ENCODE measurements at regions not wholly inside any gene's neighbourhood (a gene's known extent, or its start where the extent isn't known, plus 50 kb on each side); places are given as distances from the start of the nearest gene placed in this dataset.

GRCh38 chr5:133799571-133800237 lies 168.7 kb downstream of the C5orf15 start:
- WGBS, 2 experiments (ENCODE audit: insufficient coverage in 2 of 2) = 85 to 89% methylated on average over 7 to 8 of the region's 8 CpGs
- H3K4me3 ChIP-seq (ENCODE audit: extremely low read depth, insufficient read depth, low read length, poor library complexity, severe bottlenecking) = no peak overlapping the region
- H3K27ac ChIP-seq (ENCODE audit: low read depth, low read length, severe bottlenecking) = no peak overlapping the region
- peaks cover 23% of the 10 kb centered on the region for H3K4me1 ChIP-seq (ENCODE audit: control insufficient read depth, insufficient read depth, low read length, poor library complexity, severe bottlenecking)
- H3K9me3 ChIP-seq (ENCODE audit: control insufficient read depth, low read length) = no peaks in the 10 kb centered on the region
- no peaks in the 10 kb centered on the region for H3K36me3 ChIP-seq (ENCODE audit: control insufficient read depth, insufficient read depth, low read length)

- H3K36me3 ChIP-seq (ENCODE audit: control insufficient read depth, insufficient read depth, low read length) = no peaks in the 10 kb centered on the region
- H3K4me3 ChIP-seq (ENCODE audit: extremely low read depth, insufficient read depth, low read length, poor library complexity, severe bottlenecking) = no peak overlapping the region
- peak overlapping the region; percentile 62 for H3K27ac ChIP-seq (ENCODE audit: low read depth, low read length, severe bottlenecking)
- H3K4me1 ChIP-seq (ENCODE audit: control insufficient read depth, insufficient read depth, low read length, poor library complexity, severe bottlenecking) = peaks cover 23% of the 10 kb centered on the region
- H3K9me3 ChIP-seq (ENCODE audit: control insufficient read depth, low read length) = no peaks in the 10 kb centered on the region
These were observed 171.3 kb downstream of the C5orf15 start for GRCh38 chr5:133797167-133797566.

GRCh38 chr5:133796186-133796585 lies 172.2 kb downstream of the C5orf15 start:
- Histone ChIP-seq H3K4me3 (ENCODE audit: extremely low read depth, insufficient read depth, low read length, poor library complexity, severe bottlenecking) (no peak overlapping the region), H3K36me3 (ENCODE audit: control insufficient read depth, insufficient read depth, low read length) (no peaks in the 10 kb centered on the region), H3K9me3 (ENCODE audit: control insufficient read depth, low read length) (no peaks in the 10 kb centered on the region), H3K27ac (ENCODE audit: low read depth, low read length, severe bottlenecking) (no peak overlapping the region), H3K4me1 (ENCODE audit: control insufficient read depth, insufficient read depth, low read length, poor library complexity, severe bottlenecking) (peaks cover 23% of the 10 kb centered on the region)
- 92 to 96% methylated on average over 3 to 5 of the region's 5 CpGs for WGBS, 2 experiments (ENCODE audit: insufficient coverage in 2 of 2)

GRCh38 chr5:133794771-133795415 lies 173.5 kb downstream of the C5orf15 start:
- H3K27ac ChIP-seq (ENCODE audit: low read depth, low read length, severe bottlenecking) = no peak overlapping the region
- no peak overlapping the region for H3K4me3 ChIP-seq (ENCODE audit: extremely low read depth, insufficient read depth, low read length, poor library complexity, severe bottlenecking)
- H3K4me1 ChIP-seq (ENCODE audit: control insufficient read depth, insufficient read depth, low read length, poor library complexity, severe bottlenecking) = peaks cover 23% of the 10 kb centered on the region
- no peaks in the 10 kb centered on the region for H3K36me3 ChIP-seq (ENCODE audit: control insufficient read depth, insufficient read depth, low read length)
- WGBS, 2 experiments (ENCODE audit: insufficient coverage in 2 of 2) = 81 to 92% methylated on average over 6 to 8 of the region's 8 CpGs
- H3K9me3 ChIP-seq (ENCODE audit: control insufficient read depth, low read length) = no peaks in the 10 kb centered on the region

- 98% methylated on average over 4 to 5 of the region's 8 CpGs for WGBS, 2 experiments (ENCODE audit: insufficient coverage in 2 of 2)
- H3K4me3 ChIP-seq (ENCODE audit: extremely low read depth, insufficient read depth, low read length, poor library complexity, severe bottlenecking) = no peak overlapping the region
- no peaks in the 10 kb centered on the region for H3K9me3 ChIP-seq (ENCODE audit: control insufficient read depth, low read length)
- H3K36me3 ChIP-seq (ENCODE audit: control insufficient read depth, insufficient read depth, low read length) = no peaks in the 10 kb centered on the region
- peaks cover 23% of the 10 kb centered on the region for H3K4me1 ChIP-seq (ENCODE audit: control insufficient read depth, insufficient read depth, low read length, poor library complexity, severe bottlenecking)
- H3K27ac ChIP-seq (ENCODE audit: low read depth, low read length, severe bottlenecking) = no peak overlapping the region
These were observed 174.5 kb downstream of the C5orf15 start for GRCh38 chr5:133793756-133794465.

- Histone ChIP-seq H3K9me3 (ENCODE audit: control insufficient read depth, low read length) (no peaks in the 10 kb centered on the region), H3K4me3 (ENCODE audit: extremely low read depth, insufficient read depth, low read length, poor library complexity, severe bottlenecking) (no peak overlapping the region), H3K27ac (ENCODE audit: low read depth, low read length, severe bottlenecking) (no peak overlapping the region), H3K36me3 (ENCODE audit: control insufficient read depth, insufficient read depth, low read length) (no peaks in the 10 kb centered on the region), H3K4me1 (ENCODE audit: control insufficient read depth, insufficient read depth, low read length, poor library complexity, severe bottlenecking) (peaks cover 18% of the 10 kb centered on the region)
- 100% methylated on average over 1 of the region's 4 CpGs; no CpG with 5 or more reads in 1 of the 2 experiments for WGBS, 2 experiments (ENCODE audit: insufficient coverage in 2 of 2)
These were observed 175.8 kb downstream of the C5orf15 start for GRCh38 chr5:133792655-133793054.

GRCh38 chr5:133792024-133792423 lies 176.4 kb downstream of the C5orf15 start:
- Histone ChIP-seq H3K4me1 (ENCODE audit: control insufficient read depth, insufficient read depth, low read length, poor library complexity, severe bottlenecking) (peaks cover 11% of the 10 kb centered on the region), H3K4me3 (ENCODE audit: extremely low read depth, insufficient read depth, low read length, poor library complexity, severe bottlenecking) (no peak overlapping the region)

GRCh38 chr5:133790898-133791297 lies 177.5 kb downstream of the C5orf15 start:
- Histone ChIP-seq H3K36me3 (ENCODE audit: control insufficient read depth, insufficient read depth, low read length) (no peaks in the 10 kb centered on the region), H3K27ac (ENCODE audit: low read depth, low read length, severe bottlenecking) (no peak overlapping the region), H3K9me3 (ENCODE audit: control insufficient read depth, low read length) (no peaks in the 10 kb centered on the region), H3K4me1 (ENCODE audit: control insufficient read depth, insufficient read depth, low read length, poor library complexity, severe bottlenecking) (peaks cover 2% of the 10 kb centered on the region), H3K4me3 (ENCODE audit: extremely low read depth, insufficient read depth, low read length, poor library complexity, severe bottlenecking) (no peak overlapping the region)
- WGBS, 2 experiments (ENCODE audit: insufficient coverage in 2 of 2) = 100% methylated on average over 1 of the region's 1 CpG

More at GRCh38 chr5:133792024-133792423, 176.4 kb downstream of the C5orf15 start:
- Histone ChIP-seq H3K36me3 (ENCODE audit: control insufficient read depth, insufficient read depth, low read length) (no peaks in the 10 kb centered on the region), H3K27ac (ENCODE audit: low read depth, low read length, severe bottlenecking) (no peak overlapping the region), H3K9me3 (ENCODE audit: control insufficient read depth, low read length) (no peaks in the 10 kb centered on the region)

- no peak overlapping the region for H3K4me3 ChIP-seq (ENCODE audit: extremely low read depth, insufficient read depth, low read length, poor library complexity, severe bottlenecking)
- no peak overlapping the region for H3K27ac ChIP-seq (ENCODE audit: low read depth, low read length, severe bottlenecking)
- H3K36me3 ChIP-seq (ENCODE audit: control insufficient read depth, insufficient read depth, low read length) = no peaks in the 10 kb centered on the region
- WGBS, 2 experiments (ENCODE audit: insufficient coverage in 2 of 2) = 82 to 86% methylated on average over 3 of the region's 3 CpGs
- no peaks in the 10 kb centered on the region for H3K4me1 ChIP-seq (ENCODE audit: control insufficient read depth, insufficient read depth, low read length, poor library complexity, severe bottlenecking)
- H3K9me3 ChIP-seq (ENCODE audit: control insufficient read depth, low read length) = no peaks in the 10 kb centered on the region
These were observed 177.1 kb upstream of the FSTL4 start for GRCh38 chr5:133789428-133789827.

GRCh38 chr5:133788121-133788520 lies 175.8 kb upstream of the FSTL4 start:
- Histone ChIP-seq H3K9me3 (ENCODE audit: control insufficient read depth, low read length) (no peaks in the 10 kb centered on the region), H3K27ac (ENCODE audit: low read depth, low read length, severe bottlenecking) (no peak overlapping the region), H3K4me1 (ENCODE audit: control insufficient read depth, insufficient read depth, low read length, poor library complexity, severe bottlenecking) (no peaks in the 10 kb centered on the region), H3K36me3 (ENCODE audit: control insufficient read depth, insufficient read depth, low read length) (no peaks in the 10 kb centered on the region), H3K4me3 (ENCODE audit: extremely low read depth, insufficient read depth, low read length, poor library complexity, severe bottlenecking) (no peak overlapping the region)
- 95% methylated on average over 10 to 11 of the region's 11 CpGs for WGBS, 2 experiments (ENCODE audit: insufficient coverage in 2 of 2)

GRCh38 chr5:133786420-133786819 lies 174.1 kb upstream of the FSTL4 start:
- H3K27ac ChIP-seq (ENCODE audit: low read depth, low read length, severe bottlenecking) = no peak overlapping the region
- no peaks in the 10 kb centered on the region for H3K4me1 ChIP-seq (ENCODE audit: control insufficient read depth, insufficient read depth, low read length, poor library complexity, severe bottlenecking)
- H3K36me3 ChIP-seq (ENCODE audit: control insufficient read depth, insufficient read depth, low read length) = no peaks in the 10 kb centered on the region
- 73 to 86% methylated on average over 3 of the region's 4 CpGs for WGBS, 2 experiments (ENCODE audit: insufficient coverage in 2 of 2)
- H3K9me3 ChIP-seq (ENCODE audit: control insufficient read depth, low read length) = no peaks in the 10 kb centered on the region
- no peak overlapping the region for H3K4me3 ChIP-seq (ENCODE audit: extremely low read depth, insufficient read depth, low read length, poor library complexity, severe bottlenecking)
